ENCODE measurements at regions not wholly inside any gene's neighbourhood (a gene's known extent, or its start where the extent isn't known, plus 50 kb on each side); places are given as distances from the start of the nearest gene placed in this dataset.

GRCh38 chr9:20031836-20032235 lies 243.0 kb upstream of the SLC24A2 start:
- TF ChIP-seq, protein P1, sequence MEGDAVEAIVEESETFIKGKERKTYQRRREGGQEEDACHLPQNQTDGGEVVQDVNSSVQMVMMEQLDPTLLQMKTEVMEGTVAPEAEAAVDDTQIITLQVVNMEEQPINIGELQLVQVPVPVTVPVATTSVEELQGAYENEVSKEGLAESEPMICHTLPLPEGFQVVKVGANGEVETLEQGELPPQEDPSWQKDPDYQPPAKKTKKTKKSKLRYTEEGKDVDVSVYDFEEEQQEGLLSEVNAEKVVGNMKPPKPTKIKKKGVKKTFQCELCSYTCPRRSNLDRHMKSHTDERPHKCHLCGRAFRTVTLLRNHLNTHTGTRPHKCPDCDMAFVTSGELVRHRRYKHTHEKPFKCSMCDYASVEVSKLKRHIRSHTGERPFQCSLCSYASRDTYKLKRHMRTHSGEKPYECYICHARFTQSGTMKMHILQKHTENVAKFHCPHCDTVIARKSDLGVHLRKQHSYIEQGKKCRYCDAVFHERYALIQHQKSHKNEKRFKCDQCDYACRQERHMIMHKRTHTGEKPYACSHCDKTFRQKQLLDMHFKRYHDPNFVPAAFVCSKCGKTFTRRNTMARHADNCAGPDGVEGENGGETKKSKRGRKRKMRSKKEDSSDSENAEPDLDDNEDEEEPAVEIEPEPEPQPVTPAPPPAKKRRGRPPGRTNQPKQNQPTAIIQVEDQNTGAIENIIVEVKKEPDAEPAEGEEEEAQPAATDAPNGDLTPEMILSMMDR (IDR thresholded peaks at IDR 0.05): no peak
- TF ChIP-seq POLR2A (IDR thresholded peaks at IDR 0.05) (no peak), EP300 (IDR thresholded peaks at IDR 0.05) (no peak)

All from stomach (tissue), 4 donors.